ENCODE measurements at regions not wholly inside any gene's neighbourhood (a gene's known extent, or its start where the extent isn't known, plus 50 kb on each side); places are given as distances from the start of the nearest gene placed in this dataset.

DNA sequence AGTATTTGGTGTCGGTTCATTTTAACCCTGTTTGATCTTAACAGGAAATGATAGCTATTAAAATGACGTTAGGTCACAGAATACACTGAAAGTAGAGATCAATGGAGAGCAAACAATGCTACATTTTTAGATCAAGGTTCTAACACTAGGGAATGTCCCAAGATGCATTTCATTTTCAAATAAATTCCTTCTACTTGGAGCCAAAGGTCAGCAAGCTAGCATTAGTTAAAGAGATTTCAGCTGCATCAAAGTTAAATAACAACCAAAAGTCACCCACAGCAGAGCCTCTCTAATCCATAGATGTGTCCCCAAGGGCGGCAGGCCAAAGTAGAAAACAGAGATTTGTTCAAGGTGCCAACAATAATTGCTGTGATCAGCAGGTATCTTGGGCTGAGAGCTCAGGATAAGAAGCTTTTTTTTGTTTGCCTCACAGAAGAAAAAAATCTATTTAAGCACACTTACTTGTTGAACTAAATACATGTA lies 1233.6 kb upstream of the TMEFF2 start:
- TF ChIP-seq, protein P1, sequence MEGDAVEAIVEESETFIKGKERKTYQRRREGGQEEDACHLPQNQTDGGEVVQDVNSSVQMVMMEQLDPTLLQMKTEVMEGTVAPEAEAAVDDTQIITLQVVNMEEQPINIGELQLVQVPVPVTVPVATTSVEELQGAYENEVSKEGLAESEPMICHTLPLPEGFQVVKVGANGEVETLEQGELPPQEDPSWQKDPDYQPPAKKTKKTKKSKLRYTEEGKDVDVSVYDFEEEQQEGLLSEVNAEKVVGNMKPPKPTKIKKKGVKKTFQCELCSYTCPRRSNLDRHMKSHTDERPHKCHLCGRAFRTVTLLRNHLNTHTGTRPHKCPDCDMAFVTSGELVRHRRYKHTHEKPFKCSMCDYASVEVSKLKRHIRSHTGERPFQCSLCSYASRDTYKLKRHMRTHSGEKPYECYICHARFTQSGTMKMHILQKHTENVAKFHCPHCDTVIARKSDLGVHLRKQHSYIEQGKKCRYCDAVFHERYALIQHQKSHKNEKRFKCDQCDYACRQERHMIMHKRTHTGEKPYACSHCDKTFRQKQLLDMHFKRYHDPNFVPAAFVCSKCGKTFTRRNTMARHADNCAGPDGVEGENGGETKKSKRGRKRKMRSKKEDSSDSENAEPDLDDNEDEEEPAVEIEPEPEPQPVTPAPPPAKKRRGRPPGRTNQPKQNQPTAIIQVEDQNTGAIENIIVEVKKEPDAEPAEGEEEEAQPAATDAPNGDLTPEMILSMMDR (IDR thresholded peaks at IDR 0.05 in 8 of 11, conservative IDR thresholded peaks at IDR 0.05 in 3 of 11) = no peak
- no peak for TF ChIP-seq POLR2A (IDR thresholded peaks at IDR 0.05)

Measured in spleen (tissue), 7 donors.